ENCODE measurements at regions not wholly inside any gene's neighbourhood (a gene's known extent, or its start where the extent isn't known, plus 50 kb on each side); places are given as distances from the start of the nearest gene placed in this dataset.

DNA sequence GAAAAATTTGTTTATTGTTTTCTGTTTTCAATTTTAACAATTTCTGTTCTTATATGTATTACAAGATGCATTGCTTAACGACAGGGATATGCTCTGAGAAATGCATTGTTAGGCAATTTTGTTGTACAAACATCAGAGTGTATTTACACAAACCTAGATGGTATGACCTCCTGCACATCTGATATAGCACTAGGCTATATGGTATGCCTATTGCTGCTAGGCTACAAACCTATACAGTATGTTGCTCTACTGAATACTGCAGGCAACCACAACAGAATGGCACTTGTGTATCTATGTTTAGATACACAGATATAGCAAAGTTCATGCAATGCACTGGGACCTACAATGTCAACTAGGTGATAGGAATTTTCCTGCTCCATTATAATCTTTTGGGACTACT, 70.1 kb downstream of the SUCNR1 start:
- no peak overlapping the region for H3K9ac ChIP-seq (ENCODE audit: low read length)
- H3K27me3 ChIP-seq (replicated peaks in 1 of 4; ENCODE audit: control extremely low read depth in 1 of 4, control insufficient read depth in 3 of 4, insufficient read depth in 4 of 4, low read length in 3 of 4): no peaks in the 10 kb centered on the region
- peaks cover 3% of the 10 kb centered on the region for H3K27me3 Mint-ChIP-seq
- no peak overlapping the region for H3K27ac ChIP-seq (ENCODE audit: low read length in 2 of 2)
- no peak for DNase-seq
- intact Hi-C loops (cut with micrococcal nuclease): no loop called here
- CTCF ChIA-PET: no interaction called here
- no peaks in the 10 kb centered on the region for H3K79me2 ChIP-seq (ENCODE audit: control insufficient read depth, insufficient read depth, low read length)
- POLR2A ChIA-PET: no interaction called here
- H3K27ac Mint-ChIP-seq: no peak overlapping the region
- no peak for ATAC-seq (ENCODE audit: low read depth)
- no peak for TF ChIP-seq EZH2 (IDR thresholded peaks at IDR 0.05; ENCODE audit: borderline replicate concordance, insufficient read depth, low read depth, low read length, poor library complexity, severe bottlenecking)
- TF ChIP-seq, protein P1, sequence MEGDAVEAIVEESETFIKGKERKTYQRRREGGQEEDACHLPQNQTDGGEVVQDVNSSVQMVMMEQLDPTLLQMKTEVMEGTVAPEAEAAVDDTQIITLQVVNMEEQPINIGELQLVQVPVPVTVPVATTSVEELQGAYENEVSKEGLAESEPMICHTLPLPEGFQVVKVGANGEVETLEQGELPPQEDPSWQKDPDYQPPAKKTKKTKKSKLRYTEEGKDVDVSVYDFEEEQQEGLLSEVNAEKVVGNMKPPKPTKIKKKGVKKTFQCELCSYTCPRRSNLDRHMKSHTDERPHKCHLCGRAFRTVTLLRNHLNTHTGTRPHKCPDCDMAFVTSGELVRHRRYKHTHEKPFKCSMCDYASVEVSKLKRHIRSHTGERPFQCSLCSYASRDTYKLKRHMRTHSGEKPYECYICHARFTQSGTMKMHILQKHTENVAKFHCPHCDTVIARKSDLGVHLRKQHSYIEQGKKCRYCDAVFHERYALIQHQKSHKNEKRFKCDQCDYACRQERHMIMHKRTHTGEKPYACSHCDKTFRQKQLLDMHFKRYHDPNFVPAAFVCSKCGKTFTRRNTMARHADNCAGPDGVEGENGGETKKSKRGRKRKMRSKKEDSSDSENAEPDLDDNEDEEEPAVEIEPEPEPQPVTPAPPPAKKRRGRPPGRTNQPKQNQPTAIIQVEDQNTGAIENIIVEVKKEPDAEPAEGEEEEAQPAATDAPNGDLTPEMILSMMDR (IDR thresholded peaks at IDR 0.05): no peak
- H4K20me1 ChIP-seq (ENCODE audit: control insufficient read depth, insufficient read depth, low read length, poor library complexity, severe bottlenecking): no peaks in the 10 kb centered on the region
- H3K9me3 ChIP-seq (ENCODE audit: control extremely low read depth in 1 of 3, control insufficient read depth in 2 of 3, insufficient read depth in 1 of 3, low read length in 2 of 3): no peaks in the 10 kb centered on the region
- no peaks in the 10 kb centered on the region for H3K4me1 Mint-ChIP-seq
- H3K9me3 Mint-ChIP-seq (ENCODE audit: insufficient read depth): no peaks in the 10 kb centered on the region
- H3K4me1 ChIP-seq (ENCODE audit: control insufficient read depth in 2 of 2, insufficient read depth in 2 of 2, low read length in 2 of 2): no peaks in the 10 kb centered on the region
- WGBS (ENCODE audit: insufficient coverage): no CpG with 5 or more reads among the region's 1 CpG
- H3K36me3 ChIP-seq (replicated peaks in 1 of 2; ENCODE audit: control extremely low read depth in 1 of 2, control insufficient read depth in 1 of 2, extremely low read depth in 1 of 2, insufficient read depth in 2 of 2, low read length in 1 of 2): no peaks in the 10 kb centered on the region
- no peak overlapping the region for H3K4me3 Mint-ChIP-seq
- H3K4me3 ChIP-seq (ENCODE audit: control extremely low read depth in 1 of 5, extremely low read depth in 1 of 5, insufficient read depth in 1 of 5, low read depth in 2 of 5, low read length in 4 of 5): no peak overlapping the region
- H3K4me2 ChIP-seq (replicated peaks; ENCODE audit: low read depth, low read length, poor library complexity, severe bottlenecking): no peak overlapping the region
- H2AFZ ChIP-seq (ENCODE audit: insufficient read depth, low read depth, low read length, poor library complexity, severe bottlenecking): no peak overlapping the region

DNA sequence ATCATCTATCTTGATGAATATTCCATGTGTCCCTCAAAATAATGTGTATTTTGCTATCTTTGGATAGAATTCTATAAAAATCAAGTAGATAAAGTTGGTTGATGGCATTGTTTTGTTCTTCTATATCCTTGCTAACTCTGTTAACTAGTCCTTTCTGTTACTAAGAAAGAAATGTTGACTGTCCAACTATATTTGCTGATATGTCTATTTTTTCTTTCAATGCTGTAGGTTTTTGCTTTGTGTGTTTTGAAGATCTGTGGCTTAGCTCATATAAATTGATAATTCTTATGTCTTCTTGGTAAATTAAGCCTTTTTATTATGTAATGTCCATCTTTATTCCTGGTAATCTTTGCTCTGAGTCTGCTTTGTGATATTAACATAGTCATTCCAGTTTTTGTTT, 70.9 kb downstream of the SUCNR1 start:
- Histone ChIP-seq H3K4me2 (replicated peaks; ENCODE audit: low read depth, low read length, poor library complexity, severe bottlenecking) (no peak overlapping the region), H2AFZ (ENCODE audit: insufficient read depth, low read depth, low read length, poor library complexity, severe bottlenecking) (no peak overlapping the region), H3K27ac (ENCODE audit: low read length in 2 of 2) (no peak overlapping the region), H3K4me1 (ENCODE audit: control insufficient read depth in 2 of 2, insufficient read depth in 2 of 2, low read length in 2 of 2) (no peaks in the 10 kb centered on the region), H3K27me3 (replicated peaks in 1 of 4; ENCODE audit: control extremely low read depth in 1 of 4, control insufficient read depth in 3 of 4, insufficient read depth in 4 of 4, low read length in 3 of 4) (no peaks in the 10 kb centered on the region), H3K9me3 (ENCODE audit: control extremely low read depth in 1 of 3, control insufficient read depth in 2 of 3, insufficient read depth in 1 of 3, low read length in 2 of 3) (no peaks in the 10 kb centered on the region), H3K79me2 (ENCODE audit: control insufficient read depth, insufficient read depth, low read length) (no peaks in the 10 kb centered on the region), H3K9ac (ENCODE audit: low read length) (no peak overlapping the region), H3K36me3 (replicated peaks in 1 of 2; ENCODE audit: control extremely low read depth in 1 of 2, control insufficient read depth in 1 of 2, extremely low read depth in 1 of 2, insufficient read depth in 2 of 2, low read length in 1 of 2) (no peaks in the 10 kb centered on the region), H3K4me3 (ENCODE audit: control extremely low read depth in 1 of 5, extremely low read depth in 1 of 5, insufficient read depth in 1 of 5, low read depth in 2 of 5, low read length in 4 of 5) (no peak overlapping the region), H4K20me1 (ENCODE audit: control insufficient read depth, insufficient read depth, low read length, poor library complexity, severe bottlenecking) (no peaks in the 10 kb centered on the region)
- Mint-ChIP-seq H3K27me3 (peaks cover 4% of the 10 kb centered on the region), H3K27ac (no peak overlapping the region), H3K4me1 (no peaks in the 10 kb centered on the region), H3K9me3 (ENCODE audit: insufficient read depth) (no peaks in the 10 kb centered on the region), H3K4me3 (no peak overlapping the region)
- ChIA-PET CTCF (no interaction called here), POLR2A (no interaction called here)
- no peak for ATAC-seq (ENCODE audit: low read depth)
- TF ChIP-seq, protein P1 (IDR thresholded peaks at IDR 0.05): no peak
- TF ChIP-seq EZH2 (IDR thresholded peaks at IDR 0.05; ENCODE audit: borderline replicate concordance, insufficient read depth, low read depth, low read length, poor library complexity, severe bottlenecking): no peak
- intact Hi-C loops (cut with micrococcal nuclease): no loop called here
- DNase-seq: no peak

Data from B cell (primary cell).